ENCODE measurements at regions not wholly inside any gene's neighbourhood (a gene's known extent, or its start where the extent isn't known, plus 50 kb on each side); places are given as distances from the start of the nearest gene placed in this dataset.

DNA sequence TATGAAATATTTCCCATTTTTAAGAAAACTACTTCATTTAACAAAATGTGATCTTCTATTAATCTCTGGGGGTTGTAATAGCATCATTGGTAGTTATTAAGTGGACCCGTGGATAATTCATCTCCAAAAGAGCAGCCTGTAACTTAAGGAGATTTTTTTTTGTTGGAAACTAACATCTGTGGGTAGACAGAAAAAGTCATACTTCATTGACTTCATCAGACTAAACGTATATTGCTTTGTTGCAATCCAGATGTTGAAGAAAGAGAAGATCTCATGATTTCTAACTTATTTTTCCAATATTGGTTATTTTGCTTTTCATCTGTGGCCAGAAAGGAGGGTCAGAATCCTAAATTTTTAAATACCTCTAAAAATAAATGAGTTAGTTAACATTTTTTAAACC lies 296.5 kb upstream of the MIR17HG start:
- TF ChIP-seq, protein P1, sequence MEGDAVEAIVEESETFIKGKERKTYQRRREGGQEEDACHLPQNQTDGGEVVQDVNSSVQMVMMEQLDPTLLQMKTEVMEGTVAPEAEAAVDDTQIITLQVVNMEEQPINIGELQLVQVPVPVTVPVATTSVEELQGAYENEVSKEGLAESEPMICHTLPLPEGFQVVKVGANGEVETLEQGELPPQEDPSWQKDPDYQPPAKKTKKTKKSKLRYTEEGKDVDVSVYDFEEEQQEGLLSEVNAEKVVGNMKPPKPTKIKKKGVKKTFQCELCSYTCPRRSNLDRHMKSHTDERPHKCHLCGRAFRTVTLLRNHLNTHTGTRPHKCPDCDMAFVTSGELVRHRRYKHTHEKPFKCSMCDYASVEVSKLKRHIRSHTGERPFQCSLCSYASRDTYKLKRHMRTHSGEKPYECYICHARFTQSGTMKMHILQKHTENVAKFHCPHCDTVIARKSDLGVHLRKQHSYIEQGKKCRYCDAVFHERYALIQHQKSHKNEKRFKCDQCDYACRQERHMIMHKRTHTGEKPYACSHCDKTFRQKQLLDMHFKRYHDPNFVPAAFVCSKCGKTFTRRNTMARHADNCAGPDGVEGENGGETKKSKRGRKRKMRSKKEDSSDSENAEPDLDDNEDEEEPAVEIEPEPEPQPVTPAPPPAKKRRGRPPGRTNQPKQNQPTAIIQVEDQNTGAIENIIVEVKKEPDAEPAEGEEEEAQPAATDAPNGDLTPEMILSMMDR (IDR thresholded peaks at IDR 0.05), result no peak
- no peak for TF ChIP-seq EZH2phosphoT487 (IDR thresholded peaks at IDR 0.05)

Measured in neural progenitor cell (in vitro differentiated cells).